HEK293 (cell line): ENCODE measurements at regions not wholly inside any gene's neighbourhood (a gene's known extent, or its start where the extent isn't known, plus 50 kb on each side); places are given as distances from the start of the nearest gene placed in this dataset.

Source experiments
- CTCF ChIA-PET: fragments of 350-600 bp; formaldehyde crosslinking; extraction: SDS; loops from one replicate; lab custom pipeline; 2021; ENCODE audit warnings: antibody characterized with exemption; lab: Yijun Ruan, JAX
- POLR2A ChIA-PET: fragments of 300-600 bp; formaldehyde crosslinking; extraction: SDS; loops from one replicate; lab custom pipeline; 2020; ENCODE audit warnings: antibody characterized with exemption, inconsistent platforms; lab: Yijun Ruan, JAX
- H3K27ac ChIP-seq: fragments of 200-500 bp; sonication (Bioruptor generic); 2 replicates; pipeline ENCODE4 v1.5.1; 2014; ENCODE audit warnings: low read depth, low read length, control low read depth, inconsistent platforms; ENCODE audit errors: extremely low read depth
- H3K36me3 ChIP-seq, 2 experiments: fragments of 200-500 bp in 1 of 2; sonication (Bioruptor generic) in 1 of 2; 1 replicate in 1 of 2; 2 replicates in 1 of 2; pipeline ENCODE4 v1.5.1; 2014 to 2017; ENCODE audit warnings: inconsistent platforms in 2 of 2, low read length in 2 of 2; ENCODE audit not compliant: control insufficient read depth in 2 of 2, insufficient read depth in 1 of 2
- H3K4me1 ChIP-seq: fragments of 200-500 bp; sonication (Bioruptor generic); 2 replicates; pipeline ENCODE4 v1.5.1; 2014; ENCODE audit warnings: mild to moderate bottlenecking, low read length, inconsistent platforms; ENCODE audit not compliant: control insufficient read depth, insufficient read depth
- H3K4me3 ChIP-seq: 2 replicates; pipeline ENCODE4 v1.5.1; 2011; ENCODE audit warnings: low read depth, mild to moderate bottlenecking, control low read depth, low read length, moderate library complexity
- H3K9me3 ChIP-seq: fragments of 200-500 bp; sonication (Bioruptor generic); 2 replicates; pipeline ENCODE4 v1.5.1; 2014; ENCODE audit warnings: low read depth, low read length, inconsistent platforms; ENCODE audit not compliant: control insufficient read depth, insufficient read depth
- FEZF1 ChIP-seq: fragments of 450-650 bp; formaldehyde crosslinking; IDR thresholded peaks from 2 replicates; pipeline ENCODE4 v1.5.1; 2016; ENCODE audit warnings: missing biosample characterization, missing genetic modification characterization
- GLI4 ChIP-seq: fragments of 450-650 bp; formaldehyde crosslinking; IDR thresholded peaks from 2 replicates; pipeline ENCODE4 v1.5.1; 2016; ENCODE audit warnings: missing biosample characterization, missing genetic modification characterization
- HOXA7 ChIP-seq: sonication (generic); formaldehyde crosslinking; IDR thresholded peaks from 2 replicates; pipeline ENCODE4 v1.8.1; 2022; ENCODE audit warnings: missing genetic modification reagents, borderline replicate concordance
- IKZF3 ChIP-seq: fragments of 450-650 bp; IDR thresholded peaks from 2 replicates; pipeline ENCODE4 v1.5.0; 2018; ENCODE audit warnings: missing biosample characterization, mild to moderate bottlenecking, missing genetic modification characterization, moderate library complexity
- KLF17 ChIP-seq: fragments of 450-650 bp; formaldehyde crosslinking; IDR thresholded peaks from 2 replicates; pipeline ENCODE4 v1.5.1; 2016; ENCODE audit warnings: missing biosample characterization, missing genetic modification characterization
- SCRT1 ChIP-seq: fragments of 450-650 bp; formaldehyde crosslinking; IDR thresholded peaks from 2 replicates; pipeline ENCODE4 v1.5.1; 2016; ENCODE audit warnings: missing biosample characterization, missing genetic modification characterization, borderline replicate concordance
- SCRT2 ChIP-seq: fragments of 450-650 bp; formaldehyde crosslinking; IDR thresholded peaks from 2 replicates; pipeline ENCODE4 v1.5.1; 2016; ENCODE audit warnings: missing biosample characterization, missing genetic modification characterization
- WT1 ChIP-seq: fragments of 450-650 bp; formaldehyde crosslinking; IDR thresholded peaks from 2 replicates; pipeline ENCODE4 v1.5.1; 2016; ENCODE audit warnings: missing biosample characterization, missing genetic modification characterization
- ZNF169 ChIP-seq: fragments of 450-650 bp; formaldehyde crosslinking; IDR thresholded peaks from 2 replicates; pipeline ENCODE4 v1.5.1; 2016; ENCODE audit warnings: missing biosample characterization, missing genetic modification characterization
- ZNF174 ChIP-seq: fragments of 450-650 bp; formaldehyde crosslinking; IDR thresholded peaks from 2 replicates; pipeline ENCODE4 v1.5.0; 2017; ENCODE audit warnings: missing biosample characterization, mild to moderate bottlenecking, missing genetic modification characterization
- ZNF175 ChIP-seq: fragments of 450-650 bp; formaldehyde crosslinking; IDR thresholded peaks from 2 replicates; pipeline ENCODE4 v1.5.1; 2016; ENCODE audit warnings: missing biosample characterization, missing genetic modification characterization
- ZNF18 ChIP-seq: fragments of 450-650 bp; formaldehyde crosslinking; IDR thresholded peaks from 2 replicates; pipeline ENCODE4 v1.5.1; 2016; ENCODE audit warnings: missing biosample characterization, missing genetic modification characterization
- ZNF211 ChIP-seq: fragments of 450-650 bp; formaldehyde crosslinking; IDR thresholded peaks from 2 replicates; pipeline ENCODE4 v1.5.1; 2016; ENCODE audit warnings: low read depth, missing biosample characterization, missing genetic modification characterization
- ZNF223 ChIP-seq: fragments of 450-650 bp; formaldehyde crosslinking; IDR thresholded peaks from 2 replicates; pipeline ENCODE4 v1.5.1; 2016; ENCODE audit warnings: missing biosample characterization, missing genetic modification characterization
- ZNF311 ChIP-seq: fragments of 450-650 bp; formaldehyde crosslinking; IDR thresholded peaks from 2 replicates; pipeline ENCODE4 v1.5.1; 2017; ENCODE audit warnings: missing biosample characterization, missing genetic modification characterization, borderline replicate concordance
- ZNF324 ChIP-seq: fragments of 450-650 bp; formaldehyde crosslinking; IDR thresholded peaks from 2 replicates; pipeline ENCODE4 v1.5.1; 2016; ENCODE audit warnings: missing biosample characterization, missing genetic modification characterization
- ZNF341 ChIP-seq: fragments of 450-650 bp; formaldehyde crosslinking; IDR thresholded peaks from 2 replicates; pipeline ENCODE4; 2016; ENCODE audit warnings: low read depth, missing biosample characterization, missing genetic modification characterization
- ZNF354C ChIP-seq: fragments of 450-650 bp; formaldehyde crosslinking; IDR thresholded peaks from 2 replicates; pipeline ENCODE4 v1.5.1; 2016; ENCODE audit warnings: missing biosample characterization, missing genetic modification characterization, low read depth, borderline replicate concordance
- ZNF398 ChIP-seq: fragments of 450-650 bp; formaldehyde crosslinking; IDR thresholded peaks from 2 replicates; pipeline ENCODE4 v1.5.1; 2017; ENCODE audit warnings: missing biosample characterization, missing genetic modification characterization
- ZNF404 ChIP-seq: fragments of 450-650 bp; formaldehyde crosslinking; IDR thresholded peaks from 2 replicates; pipeline ENCODE4 v1.5.1; 2017; ENCODE audit warnings: missing biosample characterization, missing genetic modification characterization
- ZNF423 ChIP-seq: fragments of 450-650 bp; formaldehyde crosslinking; IDR thresholded peaks from 2 replicates; pipeline ENCODE4 v1.5.1; 2016; ENCODE audit warnings: missing biosample characterization, missing genetic modification characterization
- ZNF473 ChIP-seq: fragments of 450-650 bp; formaldehyde crosslinking; IDR thresholded peaks from 2 replicates; pipeline ENCODE4 v1.5.1; 2017; ENCODE audit warnings: missing biosample characterization, missing genetic modification characterization
- ZNF48 ChIP-seq: fragments of 450-650 bp; formaldehyde crosslinking; IDR thresholded peaks from 2 replicates; pipeline ENCODE4 v1.5.1; 2016; ENCODE audit warnings: missing biosample characterization, missing genetic modification characterization
- ZNF544 ChIP-seq: fragments of 450-650 bp; formaldehyde crosslinking; IDR thresholded peaks from 2 replicates; pipeline ENCODE4 v1.5.0; 2017; ENCODE audit warnings: missing biosample characterization, missing genetic modification characterization
- ZNF571 ChIP-seq: fragments of 450-650 bp; formaldehyde crosslinking; IDR thresholded peaks from 2 replicates; pipeline ENCODE4 v1.5.0; 2017; ENCODE audit warnings: missing biosample characterization, missing genetic modification characterization
- ZNF639 ChIP-seq: fragments of 450-650 bp; formaldehyde crosslinking; IDR thresholded peaks from 2 replicates; pipeline ENCODE4 v1.5.1; 2016; ENCODE audit warnings: missing biosample characterization, missing genetic modification characterization
- ZNF747 ChIP-seq: fragments of 450-650 bp; formaldehyde crosslinking; IDR thresholded peaks from 2 replicates; pipeline ENCODE4 v1.5.1; 2016; ENCODE audit warnings: missing biosample characterization, missing genetic modification characterization
- ZNF776 ChIP-seq: fragments of 450-650 bp; formaldehyde crosslinking; IDR thresholded peaks from 2 replicates; pipeline ENCODE4 v1.5.0; 2017; ENCODE audit warnings: missing biosample characterization, missing genetic modification characterization, borderline replicate concordance
- ZNF830 ChIP-seq: fragments of 450-650 bp; IDR thresholded peaks from 2 replicates; pipeline ENCODE4 v1.5.0; 2018; ENCODE audit warnings: missing biosample characterization, missing genetic modification characterization, low read depth, mild to moderate bottlenecking, moderate library complexity
- ZNF843 ChIP-seq: fragments of 450-650 bp; formaldehyde crosslinking; IDR thresholded peaks from 2 replicates; pipeline ENCODE4 v1.5.1; 2016; ENCODE audit warnings: missing biosample characterization, missing genetic modification characterization

GRCh38 chr11:112366777-112367176, 106.1 kb upstream of the PLET1 start:
- Histone ChIP-seq H3K27ac (no peak overlapping the region), H3K4me1 (no peaks in the 10 kb centered on the region), H3K36me3 (no peaks in the 10 kb centered on the region), H3K4me3 (no peak overlapping the region), H3K9me3 (no peaks in the 10 kb centered on the region)
- ChIA-PET CTCF (no interaction called here), POLR2A (no interaction called here)
- TF ChIP-seq ZNF473 (tag by site-specific recombination) (no peak), ZNF223 (tag by site-specific recombination) (no peak), ZNF423 (no peak), ZNF341 (tag by site-specific recombination) (no peak), ZNF175 (tag by site-specific recombination) (no peak), GLI4 (tag by site-specific recombination) (no peak), ZNF571 (tag by site-specific recombination) (no peak), SCRT2 (tag by site-specific recombination) (no peak), ZNF776 (tag by site-specific recombination) (no peak), WT1 (tag by site-specific recombination) (no peak), KLF17 (tag by site-specific recombination) (no peak), HOXA7 (CRISPR knock-in tag) (no peak)

- Histone ChIP-seq H3K36me3 (no peaks in the 10 kb centered on the region), H3K27ac (no peak overlapping the region), H3K4me1 (no peaks in the 10 kb centered on the region), H3K9me3 (no peaks in the 10 kb centered on the region), H3K4me3 (no peak overlapping the region)
- ChIA-PET CTCF (no interaction called here), POLR2A (no interaction called here)
- no peak for TF ChIP-seq ZNF354C (tag by site-specific recombination)
- TF ChIP-seq ZNF404 = no peak
- TF ChIP-seq ZNF544 = no peak
- TF ChIP-seq KLF17 (tag by site-specific recombination) = no peak
- no peak for TF ChIP-seq ZNF18
- no peak for TF ChIP-seq ZNF843
- no peak for TF ChIP-seq ZNF747 (tag by site-specific recombination)
- no peak for TF ChIP-seq SCRT1 (tag by site-specific recombination)
- TF ChIP-seq ZNF398 (tag by site-specific recombination) = no peak
- TF ChIP-seq ZNF211 = no peak
- TF ChIP-seq ZNF311 (tag by site-specific recombination) = no peak
- TF ChIP-seq ZNF48 (tag by site-specific recombination) = no peak
- TF ChIP-seq ZNF324 = no peak
- TF ChIP-seq FEZF1 (tag by site-specific recombination) = no peak
- TF ChIP-seq ZNF639 (tag by site-specific recombination) = no peak
- TF ChIP-seq IKZF3 (tag by site-specific recombination) = no peak
- no peak for TF ChIP-seq ZNF169 (tag by site-specific recombination)
- TF ChIP-seq ZNF174 = no peak
- TF ChIP-seq ZNF830 (tag by site-specific recombination) = no peak
Observed at GRCh38 chr11:112367461-112367860, 106.8 kb upstream of the PLET1 start.
